ENCODE measurements at regions not wholly inside any gene's neighbourhood (a gene's known extent, or its start where the extent isn't known, plus 50 kb on each side); places are given as distances from the start of the nearest gene placed in this dataset.

DNA sequence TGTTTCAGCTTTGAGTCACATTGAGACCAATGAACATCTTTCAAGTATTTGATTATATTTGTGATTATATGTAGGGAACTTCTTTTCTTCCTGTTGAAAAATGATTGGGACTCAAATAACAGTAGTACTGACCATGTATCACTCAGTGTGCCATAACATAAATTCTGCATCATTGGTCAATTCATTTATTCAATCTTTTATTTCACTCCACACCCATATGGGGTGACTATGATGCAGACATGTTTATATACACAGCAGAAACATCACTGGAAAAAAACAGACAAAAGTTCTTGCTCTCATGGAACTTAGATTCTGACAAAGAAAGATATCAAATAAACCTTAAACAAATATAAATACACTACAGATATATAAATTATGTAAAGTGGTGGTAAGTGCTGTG is 74.7 kb upstream of the ANXA1 start (continued):
- no peak for TF ChIP-seq ZNF425 (CRISPR knock-in tag; conservative IDR thresholded peaks at IDR 0.05)

DNA sequence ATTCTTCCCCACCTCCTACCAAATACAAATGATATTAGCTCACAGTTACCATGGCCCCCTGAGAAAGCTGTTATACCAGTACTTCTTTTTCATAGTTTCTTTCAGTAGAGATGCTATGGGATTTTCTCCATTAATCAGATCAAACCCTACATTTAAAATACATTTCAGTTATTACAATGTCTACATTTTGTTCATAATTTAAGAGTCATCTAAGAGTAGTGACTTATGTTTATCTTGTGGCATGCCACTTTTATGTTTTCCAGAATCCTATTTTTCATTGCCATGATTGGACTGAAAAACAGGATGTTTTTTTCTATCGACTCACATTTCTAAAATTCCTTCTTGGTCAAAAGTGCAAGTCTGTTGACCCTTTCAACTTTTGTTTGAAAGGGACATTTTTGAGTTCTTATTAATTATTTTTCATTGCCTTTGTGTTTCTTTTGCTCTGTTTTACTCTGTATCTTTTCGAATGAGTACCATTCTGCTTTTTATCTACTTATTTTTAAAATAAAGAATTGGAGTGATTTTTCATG is 77.4 kb upstream of the ANXA1 start:
- DNase-seq (ENCODE audit: low spot score) (no peak), ATAC-seq (no peak)
- H3K27ac Mint-ChIP-seq: no peak overlapping the region
- no peaks in the 10 kb centered on the region for H3K36me3 Mint-ChIP-seq
- H3K9me3 Mint-ChIP-seq: no peaks in the 10 kb centered on the region
- H3K27me3 Mint-ChIP-seq (ENCODE audit: low read depth): no peaks in the 10 kb centered on the region
- POLR2A ChIA-PET: no interaction called here
- no peak for TF ChIP-seq FOXK1 (CRISPR knock-in tag; IDR thresholded peaks at IDR 0.05)
- no peak for TF ChIP-seq SOX15 (CRISPR knock-in tag; IDR thresholded peaks at IDR 0.05)
- TF ChIP-seq, protein P1, sequence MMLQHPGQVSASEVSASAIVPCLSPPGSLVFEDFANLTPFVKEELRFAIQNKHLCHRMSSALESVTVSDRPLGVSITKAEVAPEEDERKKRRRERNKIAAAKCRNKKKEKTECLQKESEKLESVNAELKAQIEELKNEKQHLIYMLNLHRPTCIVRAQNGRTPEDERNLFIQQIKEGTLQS (CRISPR knock-in tag; conservative IDR thresholded peaks at IDR 0.05): no peak
- TF ChIP-seq SMAD3 (CRISPR knock-in tag; IDR thresholded peaks at IDR 0.05; ENCODE audit: borderline replicate concordance): no peak
- TF ChIP-seq GTF2I (CRISPR knock-in tag; conservative IDR thresholded peaks at IDR 0.05): no peak
- no peak for TF ChIP-seq GRHL2 (CRISPR knock-in tag; IDR thresholded peaks at IDR 0.05; ENCODE audit: insufficient replicate concordance, severe bottlenecking)
- TF ChIP-seq OVOL2 (CRISPR knock-in tag; IDR thresholded peaks at IDR 0.05; ENCODE audit: borderline replicate concordance): no peak
- TF ChIP-seq ZNF219 (CRISPR knock-in tag; IDR thresholded peaks at IDR 0.05; ENCODE audit: borderline replicate concordance): no peak
- TF ChIP-seq, protein P2, sequence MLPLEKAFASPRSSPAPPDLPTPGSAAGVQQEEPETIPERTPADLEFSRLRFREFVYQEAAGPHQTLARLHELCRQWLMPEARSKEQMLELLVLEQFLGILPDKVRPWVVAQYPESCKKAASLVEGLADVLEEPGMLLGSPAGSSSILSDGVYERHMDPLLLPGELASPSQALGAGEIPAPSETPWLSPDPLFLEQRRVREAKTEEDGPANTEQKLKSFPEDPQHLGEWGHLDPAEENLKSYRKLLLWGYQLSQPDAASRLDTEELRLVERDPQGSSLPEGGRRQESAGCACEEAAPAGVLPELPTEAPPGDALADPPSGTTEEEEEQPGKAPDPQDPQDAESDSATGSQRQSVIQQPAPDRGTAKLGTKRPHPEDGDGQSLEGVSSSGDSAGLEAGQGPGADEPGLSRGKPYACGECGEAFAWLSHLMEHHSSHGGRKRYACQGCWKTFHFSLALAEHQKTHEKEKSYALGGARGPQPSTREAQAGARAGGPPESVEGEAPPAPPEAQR (CRISPR knock-in tag; IDR thresholded peaks at IDR 0.05): no peak
- no peak for TF ChIP-seq PRRX2 (CRISPR knock-in tag; IDR thresholded peaks at IDR 0.05)
- no peak for TF ChIP-seq CREB1 (CRISPR knock-in tag; IDR thresholded peaks at IDR 0.05)
- H3K4me3 Mint-ChIP-seq: no peak overlapping the region
- CTCF ChIA-PET: no interaction called here
- H3K4me1 Mint-ChIP-seq: peaks cover 14% of the 10 kb centered on the region

- no peak for DNase-seq (ENCODE audit: low spot score)
- ChIA-PET POLR2A (no interaction called here), CTCF (interaction anchor here (1.6 kb wide), 1 partner anchor 51 kb away, joined by 3 read pairs; no protein-coding TSS in a partner anchor)
- ATAC-seq: no peak
- Mint-ChIP-seq H3K9me3 (no peaks in the 10 kb centered on the region), H3K4me1 (peaks cover 11% of the 10 kb centered on the region), H3K36me3 (no peaks in the 10 kb centered on the region), H3K4me3 (no peak overlapping the region), H3K27ac (no peak overlapping the region), H3K27me3 (ENCODE audit: low read depth) (no peaks in the 10 kb centered on the region)
- no peak for TF ChIP-seq OVOL2 (CRISPR knock-in tag; IDR thresholded peaks at IDR 0.05; ENCODE audit: borderline replicate concordance)
- TF ChIP-seq FOXP4 (CRISPR knock-in tag; IDR thresholded peaks at IDR 0.05): no peak
- no peak for TF ChIP-seq EMX1 (CRISPR knock-in tag; IDR thresholded peaks at IDR 0.05)
- TF ChIP-seq, protein P3, sequence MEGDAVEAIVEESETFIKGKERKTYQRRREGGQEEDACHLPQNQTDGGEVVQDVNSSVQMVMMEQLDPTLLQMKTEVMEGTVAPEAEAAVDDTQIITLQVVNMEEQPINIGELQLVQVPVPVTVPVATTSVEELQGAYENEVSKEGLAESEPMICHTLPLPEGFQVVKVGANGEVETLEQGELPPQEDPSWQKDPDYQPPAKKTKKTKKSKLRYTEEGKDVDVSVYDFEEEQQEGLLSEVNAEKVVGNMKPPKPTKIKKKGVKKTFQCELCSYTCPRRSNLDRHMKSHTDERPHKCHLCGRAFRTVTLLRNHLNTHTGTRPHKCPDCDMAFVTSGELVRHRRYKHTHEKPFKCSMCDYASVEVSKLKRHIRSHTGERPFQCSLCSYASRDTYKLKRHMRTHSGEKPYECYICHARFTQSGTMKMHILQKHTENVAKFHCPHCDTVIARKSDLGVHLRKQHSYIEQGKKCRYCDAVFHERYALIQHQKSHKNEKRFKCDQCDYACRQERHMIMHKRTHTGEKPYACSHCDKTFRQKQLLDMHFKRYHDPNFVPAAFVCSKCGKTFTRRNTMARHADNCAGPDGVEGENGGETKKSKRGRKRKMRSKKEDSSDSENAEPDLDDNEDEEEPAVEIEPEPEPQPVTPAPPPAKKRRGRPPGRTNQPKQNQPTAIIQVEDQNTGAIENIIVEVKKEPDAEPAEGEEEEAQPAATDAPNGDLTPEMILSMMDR (IDR thresholded peaks at IDR 0.05): no peak
- TF ChIP-seq KAT7 (CRISPR knock-in tag; IDR thresholded peaks at IDR 0.05; ENCODE audit: borderline replicate concordance): no peak
- TF ChIP-seq, protein P4, sequence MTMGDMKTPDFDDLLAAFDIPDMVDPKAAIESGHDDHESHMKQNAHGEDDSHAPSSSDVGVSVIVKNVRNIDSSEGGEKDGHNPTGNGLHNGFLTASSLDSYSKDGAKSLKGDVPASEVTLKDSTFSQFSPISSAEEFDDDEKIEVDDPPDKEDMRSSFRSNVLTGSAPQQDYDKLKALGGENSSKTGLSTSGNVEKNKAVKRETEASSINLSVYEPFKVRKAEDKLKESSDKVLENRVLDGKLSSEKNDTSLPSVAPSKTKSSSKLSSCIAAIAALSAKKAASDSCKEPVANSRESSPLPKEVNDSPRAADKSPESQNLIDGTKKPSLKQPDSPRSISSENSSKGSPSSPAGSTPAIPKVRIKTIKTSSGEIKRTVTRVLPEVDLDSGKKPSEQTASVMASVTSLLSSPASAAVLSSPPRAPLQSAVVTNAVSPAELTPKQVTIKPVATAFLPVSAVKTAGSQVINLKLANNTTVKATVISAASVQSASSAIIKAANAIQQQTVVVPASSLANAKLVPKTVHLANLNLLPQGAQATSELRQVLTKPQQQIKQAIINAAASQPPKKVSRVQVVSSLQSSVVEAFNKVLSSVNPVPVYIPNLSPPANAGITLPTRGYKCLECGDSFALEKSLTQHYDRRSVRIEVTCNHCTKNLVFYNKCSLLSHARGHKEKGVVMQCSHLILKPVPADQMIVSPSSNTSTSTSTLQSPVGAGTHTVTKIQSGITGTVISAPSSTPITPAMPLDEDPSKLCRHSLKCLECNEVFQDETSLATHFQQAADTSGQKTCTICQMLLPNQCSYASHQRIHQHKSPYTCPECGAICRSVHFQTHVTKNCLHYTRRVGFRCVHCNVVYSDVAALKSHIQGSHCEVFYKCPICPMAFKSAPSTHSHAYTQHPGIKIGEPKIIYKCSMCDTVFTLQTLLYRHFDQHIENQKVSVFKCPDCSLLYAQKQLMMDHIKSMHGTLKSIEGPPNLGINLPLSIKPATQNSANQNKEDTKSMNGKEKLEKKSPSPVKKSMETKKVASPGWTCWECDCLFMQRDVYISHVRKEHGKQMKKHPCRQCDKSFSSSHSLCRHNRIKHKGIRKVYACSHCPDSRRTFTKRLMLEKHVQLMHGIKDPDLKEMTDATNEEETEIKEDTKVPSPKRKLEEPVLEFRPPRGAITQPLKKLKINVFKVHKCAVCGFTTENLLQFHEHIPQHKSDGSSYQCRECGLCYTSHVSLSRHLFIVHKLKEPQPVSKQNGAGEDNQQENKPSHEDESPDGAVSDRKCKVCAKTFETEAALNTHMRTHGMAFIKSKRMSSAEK (CRISPR knock-in tag; IDR thresholded peaks at IDR 0.05; ENCODE audit: borderline replicate concordance): no peak
- no peak for TF ChIP-seq ATF6 (CRISPR knock-in tag; IDR thresholded peaks at IDR 0.05)
Observed at GRCh38 chr9:73073337-73074175, 78.1 kb upstream of the ANXA1 start.

All from WTC11 (cell line).